GM06990 (cell line): ENCODE measurements at regions not wholly inside any gene's neighbourhood (a gene's known extent, or its start where the extent isn't known, plus 50 kb on each side); places are given as distances from the start of the nearest gene placed in this dataset.

Experiments used
- DNase-seq: peaks from one replicate; pipeline ENCODE4 v3.0.0-alpha.2; 2011; ENCODE audit not compliant: insufficient read length; ENCODE audit errors: extremely low read depth
- H3K27me3 ChIP-seq: replicated peaks from 2 replicates; pipeline ENCODE4 v1.6.0; 2011; ENCODE audit warnings: low read length; ENCODE audit not compliant: control insufficient read depth, insufficient read depth
- H3K36me3 ChIP-seq: 2 replicates; pipeline ENCODE4 v1.5.1; 2011; ENCODE audit warnings: low read length; ENCODE audit not compliant: control insufficient read depth, insufficient read depth
- H3K4me3 ChIP-seq: replicated peaks from 2 replicates; pipeline ENCODE4 v1.5.1; 2011; ENCODE audit warnings: low read depth, mild to moderate bottlenecking, control low read depth, low read length
- TF ChIP-seq, protein P1 (sequence below): IDR thresholded peaks from 2 replicates; pipeline ENCODE4 v1.5.1; 2011; ENCODE audit warnings: low read length, control low read depth, mild to moderate bottlenecking, inconsistent platforms; ENCODE audit not compliant: insufficient read depth, poor library complexity, severe bottlenecking

DNA sequence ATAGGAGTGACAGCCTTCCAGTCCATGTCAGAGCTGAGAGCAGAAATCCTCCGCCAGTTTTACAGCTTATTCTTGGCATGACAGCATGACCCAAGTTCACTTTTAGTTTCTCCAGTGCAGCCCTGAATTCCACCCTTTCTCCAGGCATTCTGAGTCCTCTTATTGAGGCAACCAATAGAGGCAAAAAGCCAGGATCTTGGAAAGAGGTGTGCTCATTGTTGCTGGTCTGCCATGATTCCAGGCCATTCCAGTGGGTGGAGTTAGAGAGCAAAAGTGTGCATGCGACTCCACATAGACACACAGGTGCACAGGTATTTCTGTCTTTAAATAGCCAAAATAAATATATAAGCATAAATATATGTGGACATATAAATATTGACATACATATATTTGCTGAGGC, 224.7 kb upstream of the ADARB2 start:
- no peak for DNase-seq
- H3K36me3 ChIP-seq, result no peaks in the 10 kb centered on the region
- no peak overlapping the region for H3K4me3 ChIP-seq
- no peaks in the 10 kb centered on the region; the same call in 1 of the 2 replicates for H3K27me3 ChIP-seq
- TF ChIP-seq, protein P1, sequence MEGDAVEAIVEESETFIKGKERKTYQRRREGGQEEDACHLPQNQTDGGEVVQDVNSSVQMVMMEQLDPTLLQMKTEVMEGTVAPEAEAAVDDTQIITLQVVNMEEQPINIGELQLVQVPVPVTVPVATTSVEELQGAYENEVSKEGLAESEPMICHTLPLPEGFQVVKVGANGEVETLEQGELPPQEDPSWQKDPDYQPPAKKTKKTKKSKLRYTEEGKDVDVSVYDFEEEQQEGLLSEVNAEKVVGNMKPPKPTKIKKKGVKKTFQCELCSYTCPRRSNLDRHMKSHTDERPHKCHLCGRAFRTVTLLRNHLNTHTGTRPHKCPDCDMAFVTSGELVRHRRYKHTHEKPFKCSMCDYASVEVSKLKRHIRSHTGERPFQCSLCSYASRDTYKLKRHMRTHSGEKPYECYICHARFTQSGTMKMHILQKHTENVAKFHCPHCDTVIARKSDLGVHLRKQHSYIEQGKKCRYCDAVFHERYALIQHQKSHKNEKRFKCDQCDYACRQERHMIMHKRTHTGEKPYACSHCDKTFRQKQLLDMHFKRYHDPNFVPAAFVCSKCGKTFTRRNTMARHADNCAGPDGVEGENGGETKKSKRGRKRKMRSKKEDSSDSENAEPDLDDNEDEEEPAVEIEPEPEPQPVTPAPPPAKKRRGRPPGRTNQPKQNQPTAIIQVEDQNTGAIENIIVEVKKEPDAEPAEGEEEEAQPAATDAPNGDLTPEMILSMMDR, result no peak

DNA sequence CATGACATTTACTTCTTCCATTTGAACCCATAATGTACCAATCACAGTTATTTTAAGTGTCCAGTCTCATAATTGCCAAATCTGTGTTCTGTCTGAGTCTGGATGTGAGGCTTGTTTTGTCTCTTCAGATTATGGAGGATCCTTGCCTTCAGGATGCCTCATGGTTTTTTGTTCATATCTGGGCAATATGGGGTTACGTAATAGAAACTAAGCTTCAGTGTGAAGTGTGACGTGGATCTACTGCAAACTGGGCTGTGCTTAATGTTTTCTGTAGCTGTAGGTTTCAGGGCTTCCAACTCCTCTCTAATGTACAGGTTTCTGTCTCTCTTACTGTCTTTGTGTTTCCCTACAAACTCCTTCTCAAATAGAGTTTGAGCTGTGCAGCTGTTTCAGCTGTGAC, 223.7 kb upstream of the ADARB2 start:
- TF ChIP-seq, protein P1, result no peak
- Histone ChIP-seq H3K36me3 (no peaks in the 10 kb centered on the region), H3K4me3 (no peak overlapping the region), H3K27me3 (no peaks in the 10 kb centered on the region; the same call in 1 of the 2 replicates)
- no peak for DNase-seq

- Histone ChIP-seq H3K36me3 (no peaks in the 10 kb centered on the region), H3K27me3 (no peaks in the 10 kb centered on the region; the same call in 1 of the 2 replicates), H3K4me3 (no peak overlapping the region)
- DNase-seq, result no peak
- TF ChIP-seq, protein P1, result no peak
Measured at GRCh38 chr10:1957057-1957456, 219.7 kb upstream of the ADARB2 start.

- Histone ChIP-seq H3K36me3 (no peaks in the 10 kb centered on the region), H3K27me3 (no peaks in the 10 kb centered on the region; the same call in 1 of the 2 replicates), H3K4me3 (no peak overlapping the region)
- TF ChIP-seq, protein P1, result no peak
- no peak for DNase-seq
Measured at GRCh38 chr10:1954300-1954699, 217.0 kb upstream of the ADARB2 start.

DNA sequence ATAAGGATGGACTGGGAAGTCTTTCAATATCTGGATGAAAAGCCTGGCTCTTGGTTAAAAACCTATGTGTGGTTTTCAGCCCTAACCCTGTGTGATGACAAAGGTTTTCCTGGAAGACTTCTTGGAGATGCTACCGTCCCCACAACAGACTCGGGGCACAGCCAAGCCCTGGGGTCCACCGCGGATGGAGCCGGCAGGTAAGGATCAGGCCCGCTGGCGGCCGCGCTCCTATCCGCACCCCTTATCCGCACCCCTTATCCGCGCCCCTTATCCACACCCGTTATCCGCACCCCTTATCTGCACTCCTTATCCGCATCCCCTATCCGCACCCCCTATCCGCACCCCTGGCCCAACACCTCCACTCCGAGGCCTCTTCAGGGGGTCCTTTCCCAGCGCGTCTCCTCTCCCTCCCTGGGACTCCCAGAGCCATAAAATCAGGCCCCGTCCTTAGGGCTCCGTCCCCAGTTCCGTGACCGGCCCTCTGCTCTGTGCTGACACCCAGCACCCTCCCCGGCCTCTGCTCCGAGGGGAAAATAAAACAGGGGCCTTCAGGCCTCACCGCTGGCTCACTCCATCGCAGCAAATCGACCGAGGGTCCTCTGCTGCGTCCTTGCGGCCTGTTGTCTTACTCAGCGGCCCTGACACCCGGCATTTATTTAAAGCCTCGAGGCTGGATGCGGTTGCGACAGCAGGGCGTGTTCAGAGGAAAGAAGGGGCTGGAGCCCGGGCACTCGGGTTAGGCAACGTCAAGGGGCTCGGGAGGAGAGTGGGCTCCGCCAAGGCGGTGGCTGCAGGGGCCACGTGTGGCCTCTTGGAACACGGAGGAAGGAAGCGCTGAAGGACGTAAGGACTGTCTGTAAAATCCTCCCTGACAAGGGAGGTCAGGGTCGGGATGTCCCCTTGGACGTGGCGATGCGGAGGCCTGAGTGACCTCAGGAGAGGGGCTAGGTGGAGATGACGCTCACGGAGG, 215.1 kb upstream of the ADARB2 start:
- DNase-seq, result no peak
- TF ChIP-seq, protein P1, result no peak
- no peaks in the 10 kb centered on the region for H3K36me3 ChIP-seq

More for the DNA sequence above, 215.1 kb upstream of the ADARB2 start:
- Histone ChIP-seq H3K4me3 (no peak overlapping the region), H3K27me3 (no peaks in the 10 kb centered on the region)
